ENCODE measurements at regions not wholly inside any gene's neighbourhood (a gene's known extent, or its start where the extent isn't known, plus 50 kb on each side); places are given as distances from the start of the nearest gene placed in this dataset.

- no peak overlapping the region for H3K18ac ChIP-seq (ENCODE audit: low read length)
- H3K79me1 ChIP-seq (ENCODE audit: low read depth, low read length): no peaks in the 10 kb centered on the region
- H2BK5ac ChIP-seq (ENCODE audit: low read length): no peak overlapping the region
- no peak overlapping the region for H3K23ac ChIP-seq (ENCODE audit: low read depth, low read length, poor library complexity)
- H3K4me1 ChIP-seq (ENCODE audit: control insufficient read depth in 2 of 2, insufficient read depth in 1 of 2, low read depth in 1 of 2, low read length in 2 of 2): peaks cover 2% of the 10 kb centered on the region in 2 donors
- no peak overlapping the region for H3K4me3 ChIP-seq (ENCODE audit: low read length in 2 of 2)
- H3K14ac ChIP-seq (ENCODE audit: low read length): no peak overlapping the region
- H4K8ac ChIP-seq (ENCODE audit: low read depth, low read length): no peak overlapping the region
- H3K27ac ChIP-seq (replicated peaks; ENCODE audit: low read length): no peak overlapping the region
- no peak for DNase-seq (ENCODE audit: low spot score)
- H3K9me3 ChIP-seq (replicated peaks in 1 of 2; ENCODE audit: control insufficient read depth in 2 of 2, insufficient read depth in 1 of 2, low read depth in 1 of 2, low read length in 2 of 2): no peaks in the 10 kb centered on the region
- no peak overlapping the region for H2BK120ac ChIP-seq (ENCODE audit: low read depth, low read length)
- no peaks in the 10 kb centered on the region for H3K27me3 ChIP-seq (ENCODE audit: control insufficient read depth in 3 of 3, insufficient read depth in 3 of 3, low read depth in 1 of 3, low read length in 3 of 3)
- no peak overlapping the region for H3K4me2 ChIP-seq (ENCODE audit: insufficient read depth, low read length, poor library complexity, severe bottlenecking)
- no CpG with 5 or more reads among the region's 1 CpG for WGBS, 2 donors (ENCODE audit: extremely low coverage in 2 of 2, insufficient read length in 2 of 2, insufficient replicate concordance in 1 of 2)
- H2AK5ac ChIP-seq (ENCODE audit: low read depth, low read length): no peak overlapping the region
- H2AFZ ChIP-seq (ENCODE audit: low read length): peak overlapping the region; percentile 62
- no peaks in the 10 kb centered on the region for H3K36me3 ChIP-seq (replicated peaks in 1 of 2; ENCODE audit: control insufficient read depth in 2 of 2, insufficient read depth in 2 of 2, low read length in 2 of 2)
- no peak overlapping the region for H3K4ac ChIP-seq (ENCODE audit: low read length)
- no peak overlapping the region for H4K91ac ChIP-seq (ENCODE audit: low read depth, low read length, poor library complexity)
- no peak overlapping the region for H3K9ac ChIP-seq (ENCODE audit: low read depth, low read length, poor library complexity)
- H2BK12ac ChIP-seq (ENCODE audit: low read length): no peak overlapping the region
- no peak overlapping the region for H2BK15ac ChIP-seq (ENCODE audit: low read length)
Measured at GRCh38 chr13:104002216-104002615, 936.0 kb upstream of the SLC10A2 start.

- H3K23ac ChIP-seq (ENCODE audit: low read depth, low read length, poor library complexity): no peak overlapping the region
- no CpG with 5 or more reads among the region's 3 CpGs for WGBS, 2 donors (ENCODE audit: extremely low coverage in 2 of 2, insufficient read length in 2 of 2, insufficient replicate concordance in 1 of 2)
- DNase-seq (ENCODE audit: low spot score): no peak
- no peak overlapping the region for H3K14ac ChIP-seq (ENCODE audit: low read length)
- H3K27me3 ChIP-seq (ENCODE audit: control insufficient read depth in 3 of 3, insufficient read depth in 3 of 3, low read depth in 1 of 3, low read length in 3 of 3): no peaks in the 10 kb centered on the region
- no peak overlapping the region for H3K4me3 ChIP-seq (ENCODE audit: low read length in 2 of 2)
- H2AFZ ChIP-seq (ENCODE audit: low read length): peak overlapping the region; percentile 62
- H3K4ac ChIP-seq (ENCODE audit: low read length): no peak overlapping the region
- H2BK15ac ChIP-seq (ENCODE audit: low read length): no peak overlapping the region
- H2AK5ac ChIP-seq (ENCODE audit: low read depth, low read length): no peak overlapping the region
- no peak overlapping the region for H3K9ac ChIP-seq (ENCODE audit: low read depth, low read length, poor library complexity)
- no peak overlapping the region for H3K4me2 ChIP-seq (ENCODE audit: insufficient read depth, low read length, poor library complexity, severe bottlenecking)
- H4K91ac ChIP-seq (ENCODE audit: low read depth, low read length, poor library complexity): no peak overlapping the region
- no peaks in the 10 kb centered on the region for H3K9me3 ChIP-seq (replicated peaks in 1 of 2; ENCODE audit: control insufficient read depth in 2 of 2, insufficient read depth in 1 of 2, low read depth in 1 of 2, low read length in 2 of 2)
- H3K36me3 ChIP-seq (replicated peaks in 1 of 2; ENCODE audit: control insufficient read depth in 2 of 2, insufficient read depth in 2 of 2, low read length in 2 of 2): no peaks in the 10 kb centered on the region
- peaks cover 2% of the 10 kb centered on the region in 2 donors for H3K4me1 ChIP-seq (ENCODE audit: control insufficient read depth in 2 of 2, insufficient read depth in 1 of 2, low read depth in 1 of 2, low read length in 2 of 2)
- H2BK5ac ChIP-seq (ENCODE audit: low read length): no peak overlapping the region
- no peaks in the 10 kb centered on the region for H3K79me1 ChIP-seq (ENCODE audit: low read depth, low read length)
- no peak overlapping the region for H3K18ac ChIP-seq (ENCODE audit: low read length)
- no peak overlapping the region for H2BK120ac ChIP-seq (ENCODE audit: low read depth, low read length)
- H3K27ac ChIP-seq (replicated peaks; ENCODE audit: low read length): no peak overlapping the region
- H2BK12ac ChIP-seq (ENCODE audit: low read length): no peak overlapping the region
- no peak overlapping the region for H4K8ac ChIP-seq (ENCODE audit: low read depth, low read length)
Measured at GRCh38 chr13:104001766-104002165, 935.5 kb upstream of the SLC10A2 start.

GRCh38 chr13:103996733-103997132 lies 930.5 kb upstream of the SLC10A2 start:
- WGBS, 2 donors (ENCODE audit: extremely low coverage in 2 of 2, insufficient read length in 2 of 2, insufficient replicate concordance in 1 of 2): no CpG with 5 or more reads among the region's 4 CpGs
- Histone ChIP-seq H3K4me3 (ENCODE audit: low read length in 2 of 2) (no peak overlapping the region), H4K91ac (ENCODE audit: low read depth, low read length, poor library complexity) (no peak overlapping the region), H3K18ac (ENCODE audit: low read length) (no peak overlapping the region), H2BK12ac (ENCODE audit: low read length) (no peak overlapping the region), H4K8ac (ENCODE audit: low read depth, low read length) (no peak overlapping the region), H3K79me1 (ENCODE audit: low read depth, low read length) (no peaks in the 10 kb centered on the region), H3K9ac (ENCODE audit: low read depth, low read length, poor library complexity) (no peak overlapping the region), H3K14ac (ENCODE audit: low read length) (no peak overlapping the region), H3K23ac (ENCODE audit: low read depth, low read length, poor library complexity) (no peak overlapping the region), H3K4ac (ENCODE audit: low read length) (no peak overlapping the region), H3K27me3 (ENCODE audit: control insufficient read depth in 3 of 3, insufficient read depth in 3 of 3, low read depth in 1 of 3, low read length in 3 of 3) (no peaks in the 10 kb centered on the region), H3K27ac (replicated peaks; ENCODE audit: low read length) (no peak overlapping the region), H2BK15ac (ENCODE audit: low read length) (no peak overlapping the region), H2AK5ac (ENCODE audit: low read depth, low read length) (no peak overlapping the region), H3K36me3 (replicated peaks in 1 of 2; ENCODE audit: control insufficient read depth in 2 of 2, insufficient read depth in 2 of 2, low read length in 2 of 2) (no peaks in the 10 kb centered on the region), H2AFZ (ENCODE audit: low read length) (peak overlapping the region; percentile 15), H3K4me2 (ENCODE audit: insufficient read depth, low read length, poor library complexity, severe bottlenecking) (no peak overlapping the region), H3K4me1 (ENCODE audit: control insufficient read depth in 2 of 2, insufficient read depth in 1 of 2, low read depth in 1 of 2, low read length in 2 of 2) (no peaks in the 10 kb centered on the region), H2BK5ac (ENCODE audit: low read length) (no peak overlapping the region), H2BK120ac (ENCODE audit: low read depth, low read length) (no peak overlapping the region), H3K9me3 (replicated peaks in 1 of 2; ENCODE audit: control insufficient read depth in 2 of 2, insufficient read depth in 1 of 2, low read depth in 1 of 2, low read length in 2 of 2) (no peaks in the 10 kb centered on the region)
- DNase-seq (ENCODE audit: low spot score): no peak

GRCh38 chr13:103983948-103984347 lies 917.7 kb upstream of the SLC10A2 start:
- no peak overlapping the region for H2AFZ ChIP-seq (ENCODE audit: low read length)
- H3K4me3 ChIP-seq (ENCODE audit: low read length in 2 of 2): no peak overlapping the region
- H3K27me3 ChIP-seq (ENCODE audit: control insufficient read depth in 3 of 3, insufficient read depth in 3 of 3, low read depth in 1 of 3, low read length in 3 of 3): no peaks in the 10 kb centered on the region
- DNase-seq (ENCODE audit: low spot score): no peak
- no peak overlapping the region for H2BK5ac ChIP-seq (ENCODE audit: low read length)
- no peak overlapping the region for H4K91ac ChIP-seq (ENCODE audit: low read depth, low read length, poor library complexity)
- WGBS, 2 donors (ENCODE audit: extremely low coverage in 2 of 2, insufficient read length in 2 of 2, insufficient replicate concordance in 1 of 2): no CpG with 5 or more reads among the region's 3 CpGs
- no peak overlapping the region for H2BK12ac ChIP-seq (ENCODE audit: low read length)
- no peaks in the 10 kb centered on the region for H3K4me1 ChIP-seq (ENCODE audit: control insufficient read depth in 2 of 2, insufficient read depth in 1 of 2, low read depth in 1 of 2, low read length in 2 of 2)
- no peak overlapping the region for H2BK120ac ChIP-seq (ENCODE audit: low read depth, low read length)
- H3K23ac ChIP-seq (ENCODE audit: low read depth, low read length, poor library complexity): no peak overlapping the region
- no peaks in the 10 kb centered on the region for H3K9me3 ChIP-seq (replicated peaks in 1 of 2; ENCODE audit: control insufficient read depth in 2 of 2, insufficient read depth in 1 of 2, low read depth in 1 of 2, low read length in 2 of 2)
- no peak overlapping the region for H2BK15ac ChIP-seq (ENCODE audit: low read length)
- H2AK5ac ChIP-seq (ENCODE audit: low read depth, low read length): no peak overlapping the region
- no peak overlapping the region for H3K4me2 ChIP-seq (ENCODE audit: insufficient read depth, low read length, poor library complexity, severe bottlenecking)
- no peaks in the 10 kb centered on the region for H3K79me1 ChIP-seq (ENCODE audit: low read depth, low read length)
- no peak overlapping the region for H3K18ac ChIP-seq (ENCODE audit: low read length)
- H3K4ac ChIP-seq (ENCODE audit: low read length): no peak overlapping the region
- H3K14ac ChIP-seq (ENCODE audit: low read length): no peak overlapping the region
- no peak overlapping the region for H4K8ac ChIP-seq (ENCODE audit: low read depth, low read length)
- no peaks in the 10 kb centered on the region for H3K36me3 ChIP-seq (replicated peaks in 1 of 2; ENCODE audit: control insufficient read depth in 2 of 2, insufficient read depth in 2 of 2, low read length in 2 of 2)
- H3K9ac ChIP-seq (ENCODE audit: low read depth, low read length, poor library complexity): no peak overlapping the region
- no peak overlapping the region for H3K27ac ChIP-seq (replicated peaks; ENCODE audit: low read length)

Data from neuronal stem cell (in vitro differentiated cells).